ENCODE measurements at regions not wholly inside any gene's neighbourhood (a gene's known extent, or its start where the extent isn't known, plus 50 kb on each side); places are given as distances from the start of the nearest gene placed in this dataset.
"Not testable (repeated sequence)": the region's sequence is repeated elsewhere in the genome, so short reads cannot be mapped to it uniquely, and the experiment has no call there.

DNA sequence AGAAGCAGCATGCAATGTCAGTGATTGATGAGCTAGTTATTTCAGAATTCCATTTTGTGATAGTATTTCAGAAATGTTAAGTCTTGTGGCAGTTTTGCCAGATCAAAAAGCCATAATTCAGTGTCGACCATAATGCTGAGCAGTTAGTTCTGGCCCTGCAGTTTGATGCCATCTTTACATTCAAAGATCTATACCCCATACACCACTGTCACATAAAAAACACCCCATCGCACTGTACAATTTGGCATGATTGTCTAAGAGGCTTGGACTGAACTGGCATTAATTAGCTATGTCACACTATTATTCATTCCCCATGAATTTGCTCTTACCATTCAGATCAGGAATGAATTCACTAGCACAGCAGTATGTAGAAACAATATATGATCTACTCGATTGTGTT is 127.7 kb upstream of the EPHA3 start:
- no peak for DNase-seq

GRCh38 chr3:88983458-88983857 is 124.0 kb upstream of the EPHA3 start:
- no peak for DNase-seq

GRCh38 chr3:88984256-88984655 is 123.2 kb upstream of the EPHA3 start:
- no peak for DNase-seq

DNA sequence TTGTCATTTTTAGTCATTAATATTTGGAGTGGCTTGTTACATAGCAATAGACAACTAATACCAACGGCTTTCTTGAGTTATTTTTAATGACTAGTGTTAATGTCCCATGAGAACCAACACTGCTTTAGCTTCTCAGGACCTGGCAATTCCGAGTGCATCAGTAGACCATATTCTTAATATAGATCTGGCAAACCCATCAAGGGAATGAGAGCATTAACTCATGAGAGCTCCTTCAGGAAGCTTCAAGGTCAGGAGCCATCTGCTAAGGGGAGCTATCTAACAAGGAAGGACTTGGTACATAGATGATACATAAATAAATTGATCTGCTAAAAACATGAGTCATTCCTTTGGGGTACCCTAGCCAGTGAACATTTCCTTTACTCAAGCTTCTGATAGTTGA is 122.6 kb upstream of the EPHA3 start:
- DNase-seq, result no peak

- no peak for DNase-seq
Measured at GRCh38 chr3:88985491-88985890, 121.9 kb upstream of the EPHA3 start.

DNA sequence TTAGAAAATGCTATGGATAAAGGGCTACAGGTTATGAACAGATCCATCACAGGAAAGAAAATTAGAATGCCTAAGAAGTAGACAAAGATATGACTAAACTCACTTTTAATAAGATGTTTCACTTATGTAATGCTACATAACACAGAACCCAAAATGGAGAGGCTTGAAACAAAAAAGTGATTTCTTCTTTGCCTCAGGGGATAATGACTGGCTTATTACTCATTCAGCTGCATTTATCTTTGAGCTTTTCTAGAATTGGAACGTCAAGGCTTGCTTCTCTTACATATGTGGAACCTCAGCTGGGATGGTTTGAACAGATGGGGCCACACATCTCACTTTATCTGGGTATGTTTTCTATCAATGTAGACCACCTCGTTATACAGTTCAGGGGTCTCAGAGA is 120.6 kb upstream of the EPHA3 start:
- no peak for DNase-seq

DNA sequence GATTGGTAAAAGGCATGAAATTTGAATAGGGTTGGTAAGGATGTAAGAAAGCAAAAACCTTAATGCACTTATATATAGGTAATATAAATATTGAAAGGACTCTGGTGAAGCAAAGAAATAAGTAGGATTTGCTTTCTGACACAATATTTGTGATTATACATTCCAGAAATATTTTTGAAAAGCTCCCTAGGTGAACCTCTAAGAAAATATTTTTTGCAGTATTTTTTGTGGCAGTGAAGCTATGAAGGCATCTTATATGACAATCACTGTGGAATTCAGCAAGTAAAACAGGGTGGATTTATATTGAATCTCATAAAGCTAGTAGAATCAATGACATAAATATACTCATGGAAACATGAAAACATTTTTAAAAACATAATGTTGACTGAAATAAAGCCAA is 119.6 kb upstream of the EPHA3 start:
- no peak for DNase-seq

DNA sequence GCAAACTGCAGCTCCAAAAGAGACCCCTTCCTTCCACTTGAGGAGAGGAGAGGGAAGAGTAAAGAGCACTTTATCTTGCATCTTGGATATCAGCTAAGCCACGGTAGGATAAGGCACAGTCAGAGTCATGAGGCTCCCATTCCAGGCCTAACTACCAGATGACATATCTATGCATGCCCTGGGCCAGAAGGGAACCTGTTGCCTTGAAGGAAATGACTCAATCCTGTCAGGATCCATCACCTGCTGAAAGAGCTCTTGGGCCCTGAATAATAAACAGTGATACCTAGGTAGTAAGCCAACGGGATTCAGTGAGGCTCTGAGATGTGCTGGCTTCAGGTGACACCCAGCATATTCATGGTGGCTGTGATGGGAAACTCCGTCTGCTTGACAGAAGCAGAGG is 118.5 kb upstream of the EPHA3 start:
- no peak for DNase-seq

DNA sequence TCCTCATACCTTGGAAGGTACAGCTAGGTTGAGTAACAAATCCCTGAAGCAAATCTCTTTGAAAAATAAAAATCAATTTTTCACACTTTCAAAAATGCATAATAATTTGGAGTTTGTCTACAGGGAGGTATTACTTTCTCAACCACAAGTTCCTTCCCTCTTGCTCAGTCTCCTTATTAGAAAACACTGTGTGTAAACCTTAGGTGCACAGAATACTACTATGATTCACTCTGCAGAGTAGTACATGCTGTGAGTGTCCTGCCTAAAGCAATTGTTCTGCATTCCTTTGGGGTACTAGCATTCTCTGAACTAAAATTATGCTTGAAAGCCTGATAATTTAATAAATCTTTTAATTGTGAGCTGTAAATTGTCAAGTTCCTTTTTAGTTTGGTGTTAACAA is 115.9 kb upstream of the EPHA3 start:
- no peak for DNase-seq

DNA sequence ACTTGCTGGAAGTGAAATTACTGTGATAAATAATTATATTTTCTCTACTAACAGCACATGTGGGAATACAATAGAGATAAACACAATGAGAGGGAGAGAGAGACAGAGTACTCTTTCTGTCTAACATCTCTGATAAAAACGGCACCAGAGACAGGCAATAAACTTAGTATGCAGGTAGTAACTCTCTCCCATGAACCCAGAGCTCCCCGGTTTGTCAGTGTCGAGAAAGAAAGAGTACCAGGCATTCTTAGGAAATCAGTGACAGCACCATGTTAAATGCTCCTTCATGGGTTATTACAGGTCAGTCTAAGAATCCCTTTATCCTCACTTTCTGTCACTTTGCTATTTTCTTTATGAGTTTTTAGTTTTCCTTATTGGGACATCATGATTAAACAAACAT is 110.7 kb upstream of the EPHA3 start:
- no peak for DNase-seq

DNA sequence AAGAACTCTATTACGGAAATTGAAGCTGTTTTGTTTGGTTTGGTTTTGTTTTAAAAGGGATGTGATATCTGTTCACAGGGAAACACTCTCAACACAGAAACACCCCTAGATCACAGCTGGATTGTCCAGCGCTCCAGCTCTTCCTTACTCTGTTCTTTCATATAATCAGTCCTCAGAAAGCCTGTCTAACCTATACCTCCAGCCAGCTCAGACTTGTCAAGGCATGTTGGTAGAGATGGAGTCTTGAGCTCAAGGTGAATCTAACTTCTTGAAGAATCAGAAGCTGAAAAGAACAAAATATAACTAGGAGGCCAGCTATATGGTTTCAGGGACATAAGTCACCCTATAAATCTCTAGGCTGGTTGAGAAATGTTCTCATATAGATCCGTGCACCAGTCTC is 110.2 kb upstream of the EPHA3 start:
- DNase-seq, result no peak

GRCh38 chr3:89000886-89001285 is 106.5 kb upstream of the EPHA3 start:
- no peak for DNase-seq

GRCh38 chr3:89002191-89002590 is 105.2 kb upstream of the EPHA3 start:
- DNase-seq, result no peak

DNA sequence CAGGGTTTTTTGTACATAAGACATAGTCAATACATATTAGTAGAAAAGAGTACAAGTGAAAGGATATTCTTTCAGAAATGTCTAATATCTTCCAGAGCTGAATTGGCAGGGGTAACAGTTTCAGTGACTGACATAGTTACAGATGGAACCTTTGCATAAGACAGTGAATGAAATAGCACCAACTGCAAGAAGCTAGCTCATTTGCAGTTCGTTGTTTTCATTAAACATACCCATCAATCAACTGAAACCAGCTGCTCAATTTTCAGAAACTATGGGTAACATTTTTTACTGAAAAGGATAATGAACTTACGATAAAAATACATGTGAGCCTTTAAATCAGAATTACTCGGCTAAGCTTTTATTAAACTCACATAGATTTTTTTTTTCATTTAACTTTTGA is 93.9 kb upstream of the EPHA3 start:
- no peak for DNase-seq

- no peak for DNase-seq
Measured at GRCh38 chr3:89017531-89017930, 89.9 kb upstream of the EPHA3 start.

DNA sequence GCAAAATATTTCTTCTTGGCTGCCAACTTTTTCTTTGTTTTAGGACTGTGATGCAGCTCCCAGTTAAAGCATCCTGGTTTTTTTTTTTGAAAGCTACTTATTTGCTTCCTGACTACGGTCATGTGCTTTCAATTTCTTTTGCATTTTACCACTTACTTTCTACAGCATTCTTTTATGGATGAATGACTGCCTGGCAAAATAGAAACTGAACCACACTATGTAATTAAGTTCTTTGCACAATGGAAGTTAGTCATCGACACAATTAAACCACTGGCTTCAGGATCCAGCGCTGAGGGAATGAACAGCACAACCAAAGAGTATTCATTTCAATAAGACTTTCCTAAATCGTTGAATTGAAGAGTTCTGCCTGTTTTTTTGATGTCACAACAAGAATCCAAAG is 82.2 kb upstream of the EPHA3 start:
- DNase-seq, result no peak

- no peak for DNase-seq
Measured at GRCh38 chr3:89032346-89033013, 74.9 kb upstream of the EPHA3 start.

GRCh38 chr3:89034723-89035122 is 72.7 kb upstream of the EPHA3 start:
- DNase-seq, result not testable (repeated sequence)

DNA sequence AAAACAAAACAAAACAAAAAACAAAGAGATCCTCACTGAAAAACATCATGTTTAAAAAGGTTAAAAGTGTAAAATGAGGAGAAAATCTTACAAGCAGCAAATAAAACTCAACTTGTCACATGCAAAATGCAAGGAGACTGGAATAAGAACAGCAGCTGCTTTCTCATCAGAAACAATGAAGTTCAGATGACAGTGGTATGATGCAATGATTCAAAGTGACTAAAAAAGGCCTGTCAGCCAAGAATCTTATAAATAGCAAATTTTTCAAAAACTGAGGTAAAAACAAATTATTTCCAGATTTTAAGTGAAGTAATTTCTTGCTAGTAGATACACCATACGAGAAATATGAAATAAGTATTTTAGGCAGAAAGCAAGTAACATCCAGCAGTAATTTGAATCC is 68.6 kb upstream of the EPHA3 start:
- no peak for DNase-seq

DNA sequence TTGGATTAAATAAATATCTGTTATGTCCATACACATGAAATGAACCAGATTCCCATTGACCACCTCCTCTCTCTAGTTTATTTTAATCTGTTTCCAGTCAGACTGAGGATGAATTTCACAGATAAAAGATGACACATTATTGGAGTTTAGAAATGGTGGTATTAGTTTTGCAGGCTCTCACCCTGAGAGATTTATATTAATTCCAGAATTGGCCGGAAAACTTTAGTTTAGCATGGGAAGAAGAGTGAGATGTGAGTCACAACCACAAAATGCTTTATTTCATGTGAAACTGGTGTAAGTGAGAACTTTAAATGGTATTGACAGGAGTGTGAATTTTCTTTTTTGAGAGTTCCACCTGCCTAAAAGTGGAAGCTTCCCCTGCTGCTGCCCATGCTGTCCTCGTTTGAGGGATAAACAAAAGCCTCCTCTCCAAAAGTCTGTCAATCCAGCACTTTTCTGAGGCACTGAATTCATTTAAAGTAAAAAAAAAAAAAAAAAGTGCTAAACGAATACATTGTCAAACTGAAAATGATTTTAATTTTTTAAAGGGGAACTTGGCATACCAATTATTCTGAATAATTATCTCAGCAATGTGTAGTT is 65.1 kb upstream of the EPHA3 start:
- no peak for DNase-seq

DNA sequence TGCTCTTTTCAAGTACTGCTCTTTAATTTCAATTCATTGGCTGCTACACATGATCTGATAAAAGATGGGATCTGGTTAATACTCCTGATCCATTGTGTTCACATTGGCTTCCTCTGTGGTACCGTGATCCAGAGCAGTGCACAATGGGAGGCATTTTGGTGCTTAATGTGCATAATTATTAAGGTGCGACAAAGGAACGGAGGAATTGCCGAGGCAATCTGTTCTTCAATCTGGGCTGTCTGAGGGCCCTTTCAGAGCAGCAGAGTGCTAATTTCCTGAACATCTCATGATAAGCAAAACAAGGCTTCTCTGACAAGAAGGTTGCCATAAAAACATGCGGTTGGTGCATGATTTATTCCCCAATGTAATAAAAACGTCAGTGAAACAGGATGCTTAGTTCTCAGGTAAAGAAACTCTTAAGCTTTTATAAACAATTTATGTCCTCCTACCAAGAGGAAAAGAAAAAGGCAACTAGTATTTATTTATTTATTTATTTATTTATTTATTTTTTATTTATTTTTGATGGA is 64.0 kb upstream of the EPHA3 start:
- DNase-seq, result no peak

DNA sequence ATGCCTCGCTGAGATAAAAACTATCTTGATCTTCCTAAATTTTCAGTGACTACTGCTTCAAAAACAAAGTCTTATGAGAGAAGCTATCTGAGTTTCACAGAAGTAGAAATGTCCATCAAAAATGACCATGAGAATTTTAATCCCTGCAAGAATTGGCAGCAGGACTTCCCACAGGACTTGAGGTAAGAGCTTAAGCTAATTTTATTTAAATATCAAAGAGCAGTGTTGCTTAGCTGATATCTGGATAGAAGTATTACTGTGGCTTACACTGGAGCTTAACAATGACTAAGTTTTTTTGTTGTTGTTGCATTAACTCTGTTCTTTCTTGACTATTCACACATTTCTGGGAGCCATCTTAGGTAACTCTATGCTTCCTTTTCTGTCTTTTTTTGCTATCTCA is 60.8 kb upstream of the EPHA3 start:
- DNase-seq, result no peak

GRCh38 chr3:89049119-89049518 is 58.3 kb upstream of the EPHA3 start:
- no peak for DNase-seq

DNA sequence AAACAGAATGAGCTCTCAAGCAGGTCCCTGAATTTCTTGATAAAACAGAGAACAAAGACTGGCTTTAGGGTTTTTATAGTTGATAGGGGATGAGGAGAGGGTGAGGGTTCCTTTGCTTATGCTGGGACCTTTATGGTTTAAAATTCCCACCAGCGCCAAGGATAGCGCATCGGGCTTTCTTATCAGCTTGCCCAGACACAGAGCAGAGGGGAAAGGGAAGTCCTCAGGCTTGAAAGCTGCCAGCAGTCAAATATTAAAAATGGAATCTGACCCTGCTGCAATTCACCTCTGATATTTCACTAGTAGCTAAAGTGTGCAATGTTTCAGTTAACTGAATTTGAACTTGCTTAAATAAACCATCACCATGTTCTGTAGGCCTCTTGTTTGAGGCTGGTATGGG is 55.0 kb upstream of the EPHA3 start:
- peak; percentile 19 for DNase-seq

DNA sequence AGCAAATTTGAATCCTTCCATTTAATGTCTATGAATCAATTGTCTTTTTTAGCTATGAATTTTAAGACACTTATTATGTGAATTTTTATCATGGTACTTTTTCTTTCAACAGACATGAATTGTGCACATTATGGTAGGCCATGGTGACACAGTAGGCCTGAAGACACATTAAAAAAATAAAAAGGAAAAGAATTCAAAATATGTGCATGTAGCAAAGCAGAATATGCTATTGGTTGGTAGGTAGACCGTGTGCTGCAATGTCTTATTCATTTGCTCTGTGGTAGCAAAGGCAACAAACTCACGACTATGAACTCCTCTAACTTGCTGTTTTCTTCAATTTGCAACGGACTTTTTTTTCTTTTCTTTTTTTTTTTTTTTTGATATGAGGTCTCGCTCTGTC is 50.0 kb upstream of the EPHA3 start:
- DNase-seq, result no peak

Measured in GDM1 (cell line).